NAMALWA (cell line): ENCODE measurements at regions not wholly inside any gene's neighbourhood (a gene's known extent, or its start where the extent isn't known, plus 50 kb on each side); places are given as distances from the start of the nearest gene placed in this dataset.
"Not testable (repeated sequence)": the region's sequence is repeated elsewhere in the genome, so short reads cannot be mapped to it uniquely, and the experiment has no call there.

Source experiments
- DNase-seq: peaks from one replicate; pipeline ENCODE4 v3.0.0-alpha.2; 2015; ENCODE audit warnings: low spot score

GRCh38 chr3:176190755-176191154, 1006.5 kb downstream of the TBL1XR1 start:
- no peak for DNase-seq

GRCh38 chr3:176183181-176183580, 1014.1 kb downstream of the TBL1XR1 start:
- DNase-seq: no peak

- DNase-seq: no peak
Observed at GRCh38 chr3:176174060-176174459, 1023.2 kb downstream of the TBL1XR1 start.

GRCh38 chr3:176172492-176172891, 1024.8 kb downstream of the TBL1XR1 start:
- no peak for DNase-seq

- no peak for DNase-seq
Observed at GRCh38 chr3:176167272-176167671, 1030.0 kb downstream of the TBL1XR1 start.

GRCh38 chr3:176160997-176161396, 1036.3 kb downstream of the TBL1XR1 start:
- DNase-seq: no peak

- no peak for DNase-seq
Observed at GRCh38 chr3:176159796-176160195, 1037.5 kb downstream of the TBL1XR1 start.

GRCh38 chr3:176155012-176155411, 1042.3 kb downstream of the TBL1XR1 start:
- no peak for DNase-seq

- no peak for DNase-seq
Observed at GRCh38 chr3:176149567-176149966, 1047.7 kb downstream of the TBL1XR1 start.

- DNase-seq: no peak
Observed at GRCh38 chr3:176147251-176147650, 1050.0 kb downstream of the TBL1XR1 start.

GRCh38 chr3:176141837-176142236, 1055.4 kb downstream of the TBL1XR1 start:
- DNase-seq: no peak

GRCh38 chr3:176120507-176120906, 1076.8 kb downstream of the TBL1XR1 start:
- DNase-seq: no peak

GRCh38 chr3:176119826-176120225, 1077.5 kb downstream of the TBL1XR1 start:
- no peak for DNase-seq

GRCh38 chr3:176106380-176106779, 1090.9 kb downstream of the TBL1XR1 start:
- DNase-seq: no peak

- DNase-seq: no peak
Observed at GRCh38 chr3:176097027-176097426, 1100.3 kb downstream of the TBL1XR1 start.

GRCh38 chr3:176093892-176094291, 1103.4 kb downstream of the TBL1XR1 start:
- not testable (repeated sequence) for DNase-seq

GRCh38 chr3:176090727-176091126, 1106.6 kb downstream of the TBL1XR1 start:
- DNase-seq: no peak

GRCh38 chr3:176088962-176089383, 1108.3 kb downstream of the TBL1XR1 start:
- no peak for DNase-seq

- DNase-seq: no peak
Observed at GRCh38 chr3:176087066-176087697, 1110.1 kb downstream of the TBL1XR1 start.

- DNase-seq: no peak
Observed at GRCh38 chr3:176079785-176080184, 1117.5 kb downstream of the TBL1XR1 start.

- no peak for DNase-seq
Observed at GRCh38 chr3:176078906-176079305, 1118.4 kb downstream of the TBL1XR1 start.

- no peak for DNase-seq
Observed at GRCh38 chr3:176075491-176075890, 1121.8 kb downstream of the TBL1XR1 start.

GRCh38 chr3:176075046-176075445, 1122.2 kb downstream of the TBL1XR1 start:
- DNase-seq: no peak

- no peak for DNase-seq
Observed at GRCh38 chr3:176074096-176074495, 1123.2 kb downstream of the TBL1XR1 start.
